GM12864 (cell line): ENCODE measurements at regions not wholly inside any gene's neighbourhood (a gene's known extent, or its start where the extent isn't known, plus 50 kb on each side); places are given as distances from the start of the nearest gene placed in this dataset.

ENCODE experiments used
- DNase-seq: peaks from one replicate; pipeline ENCODE4 v3.0.0-alpha.2; 2011; ENCODE audit warnings: low read depth
- H3K4me3 ChIP-seq: 2 replicates; pipeline ENCODE4 v1.5.1; 2011; ENCODE audit warnings: mild to moderate bottlenecking, low read depth, low read length, control low read depth
- TF ChIP-seq, protein P1 (sequence below): IDR thresholded peaks from 2 replicates; pipeline ENCODE4 v1.5.1; 2011; ENCODE audit warnings: low read depth, mild to moderate bottlenecking, moderate library complexity, low read length, control low read depth, inconsistent platforms; ENCODE audit errors: missing control alignments

GRCh38 chr17:77887464-77888241, 70.8 kb upstream of the TNRC6C start:
- TF ChIP-seq, protein P1, sequence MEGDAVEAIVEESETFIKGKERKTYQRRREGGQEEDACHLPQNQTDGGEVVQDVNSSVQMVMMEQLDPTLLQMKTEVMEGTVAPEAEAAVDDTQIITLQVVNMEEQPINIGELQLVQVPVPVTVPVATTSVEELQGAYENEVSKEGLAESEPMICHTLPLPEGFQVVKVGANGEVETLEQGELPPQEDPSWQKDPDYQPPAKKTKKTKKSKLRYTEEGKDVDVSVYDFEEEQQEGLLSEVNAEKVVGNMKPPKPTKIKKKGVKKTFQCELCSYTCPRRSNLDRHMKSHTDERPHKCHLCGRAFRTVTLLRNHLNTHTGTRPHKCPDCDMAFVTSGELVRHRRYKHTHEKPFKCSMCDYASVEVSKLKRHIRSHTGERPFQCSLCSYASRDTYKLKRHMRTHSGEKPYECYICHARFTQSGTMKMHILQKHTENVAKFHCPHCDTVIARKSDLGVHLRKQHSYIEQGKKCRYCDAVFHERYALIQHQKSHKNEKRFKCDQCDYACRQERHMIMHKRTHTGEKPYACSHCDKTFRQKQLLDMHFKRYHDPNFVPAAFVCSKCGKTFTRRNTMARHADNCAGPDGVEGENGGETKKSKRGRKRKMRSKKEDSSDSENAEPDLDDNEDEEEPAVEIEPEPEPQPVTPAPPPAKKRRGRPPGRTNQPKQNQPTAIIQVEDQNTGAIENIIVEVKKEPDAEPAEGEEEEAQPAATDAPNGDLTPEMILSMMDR, result no peak
- no peak overlapping the region for H3K4me3 ChIP-seq
- no peak for DNase-seq

DNA sequence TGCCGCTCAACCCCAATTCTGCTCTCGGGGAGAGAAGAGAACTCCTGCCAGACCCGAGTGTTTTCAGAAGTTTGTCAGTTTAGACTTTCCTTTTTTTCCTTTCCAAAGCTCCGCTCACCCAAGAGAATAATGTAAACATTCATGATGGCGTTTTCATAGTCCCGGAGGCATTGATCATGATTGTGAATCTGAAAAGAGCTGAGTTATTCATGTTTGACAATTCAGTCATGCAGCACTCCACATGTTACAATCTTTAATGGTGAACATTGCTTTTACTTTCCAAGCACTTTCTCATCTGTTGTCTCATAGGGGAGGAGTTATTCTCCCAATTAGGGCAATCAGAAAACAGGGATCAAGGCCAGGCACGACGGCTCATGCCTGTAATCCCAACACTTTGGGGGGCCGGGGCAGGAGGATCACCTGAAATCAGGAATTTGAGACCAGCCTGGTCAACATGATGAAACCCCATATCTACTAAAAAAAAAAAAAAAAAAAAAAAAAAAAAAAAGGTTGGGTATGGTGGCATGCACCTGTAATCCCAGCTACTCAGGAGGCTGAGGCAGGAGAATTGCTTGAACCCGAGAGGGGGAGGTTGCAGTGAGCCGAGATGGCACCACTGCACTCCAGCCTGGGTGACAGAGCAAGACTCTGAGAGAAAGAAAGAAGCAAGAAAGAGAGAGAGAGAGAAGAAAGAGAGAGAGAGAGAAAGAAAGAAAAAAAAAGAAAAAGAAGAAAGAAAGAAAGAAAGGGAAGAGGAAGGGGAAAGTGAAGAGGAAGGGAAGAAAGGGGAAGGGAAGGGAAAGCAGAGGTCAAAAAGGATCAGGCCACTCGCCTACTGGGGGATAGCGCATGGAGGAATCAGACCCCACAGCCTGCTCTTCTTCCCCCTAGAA, 70.0 kb upstream of the TNRC6C start:
- no peak for DNase-seq

GRCh38 chr17:77889135-77889505, 69.4 kb upstream of the TNRC6C start:
- DNase-seq, result no peak
- no peak overlapping the region for H3K4me3 ChIP-seq
- TF ChIP-seq, protein P1, result no peak

More for the DNA sequence above, 70.0 kb upstream of the TNRC6C start:
- H3K4me3 ChIP-seq, result no peak overlapping the region
- TF ChIP-seq, protein P1, result no peak

GRCh38 chr17:77889866-77890760, 68.4 kb upstream of the TNRC6C start:
- DNase-seq, result no peak
- TF ChIP-seq, protein P1, result no peak
- H3K4me3 ChIP-seq, result no peak overlapping the region

- TF ChIP-seq, protein P1, result no peak
- DNase-seq, result no peak
- H3K4me3 ChIP-seq, result no peak overlapping the region
These were observed 67.7 kb upstream of the TNRC6C start for GRCh38 chr17:77890771-77891170.

- no peak overlapping the region for H3K4me3 ChIP-seq
- DNase-seq, result no peak
- TF ChIP-seq, protein P1, result no peak
These were observed 66.9 kb upstream of the TNRC6C start for GRCh38 chr17:77891602-77892001.
